GM23338 (cell line): ENCODE measurements at regions not wholly inside any gene's neighbourhood (a gene's known extent, or its start where the extent isn't known, plus 50 kb on each side); places are given as distances from the start of the nearest gene placed in this dataset.

Experiments
- ATAC-seq: fragments of 200-7000 bp; cut with Tn5 transposase; 3 replicates; pipeline ENCODE4 v1.9.1; 2020
- DNase-seq: peaks from one replicate; pipeline ENCODE4 v3.0.0-alpha.2; 2015; ENCODE audit warnings: low spot score
- H2AFZ ChIP-seq: fragments of 200-600 bp; sonication (generic); 2 replicates; pipeline ENCODE4 v1.8.0; 2016; ENCODE audit warnings: antibody characterized with exemption, mild to moderate bottlenecking, moderate library complexity
- H3F3A ChIP-seq: fragments of 200-600 bp; sonication (generic); replicated peaks from 2 replicates; pipeline ENCODE4 v1.8.0; 2017; ENCODE audit warnings: antibody characterized with exemption, mixed run types, low read depth
- H3K27ac ChIP-seq: fragments of 200-600 bp; sonication (generic); 2 replicates; pipeline ENCODE4 v1.6.1; 2016; ENCODE audit warnings: low read depth
- H3K27me3 ChIP-seq: fragments of 200-600 bp; sonication (generic); 2 replicates; pipeline ENCODE4 v1.8.0; 2016; ENCODE audit warnings: mild to moderate bottlenecking, mixed run types, moderate library complexity; ENCODE audit not compliant: insufficient read depth
- H3K36me3 ChIP-seq: fragments of 200-600 bp; sonication (generic); 2 replicates; pipeline ENCODE4 v1.8.0; 2016; ENCODE audit warnings: mild to moderate bottlenecking; ENCODE audit not compliant: insufficient read depth
- H3K4me1 ChIP-seq: fragments of 200-600 bp; sonication (generic); 2 replicates; pipeline ENCODE4 v1.8.0; 2016; ENCODE audit warnings: mild to moderate bottlenecking, moderate library complexity; ENCODE audit not compliant: insufficient read depth
- H3K4me2 ChIP-seq: fragments of 200-600 bp; sonication (generic); 2 replicates; pipeline ENCODE4 v1.7.1; 2017; ENCODE audit warnings: mixed run types
- H3K4me3 ChIP-seq: fragments of 200-600 bp; sonication (generic); 2 replicates; pipeline ENCODE4 v1.6.1; 2016; ENCODE audit warnings: mixed run types
- H3K79me2 ChIP-seq: fragments of 200-600 bp; sonication (generic); replicated peaks from 2 replicates; pipeline ENCODE4 v1.8.0; 2017; ENCODE audit warnings: mild to moderate bottlenecking; ENCODE audit not compliant: insufficient read depth
- H3K9me2 ChIP-seq: fragments of 200-600 bp; sonication (generic); 2 replicates; pipeline ENCODE4 v1.8.0; 2017; ENCODE audit not compliant: insufficient read depth
- H4K20me1 ChIP-seq: fragments of 200-600 bp; sonication (generic); replicated peaks from 2 replicates; pipeline ENCODE4 v1.8.0; 2017; ENCODE audit warnings: mild to moderate bottlenecking; ENCODE audit not compliant: insufficient read depth
- H3K27ac Mint-ChIP-seq: 2 replicates; pipeline ENCODE4 v1.8.0; 2020; ENCODE audit warnings: inconsistent platforms, mild to moderate bottlenecking, moderate library complexity, mixed read lengths
- H3K27me3 Mint-ChIP-seq: 3 replicates; pipeline ENCODE4 v1.8.0; 2022; ENCODE audit warnings: low read depth, mild to moderate bottlenecking, moderate library complexity, mixed read lengths, inconsistent platforms; ENCODE audit not compliant: insufficient read depth, poor library complexity
- H3K36me3 Mint-ChIP-seq: 3 replicates; pipeline ENCODE4 v1.8.0; 2021; ENCODE audit warnings: low read depth, mild to moderate bottlenecking, inconsistent platforms, moderate library complexity, mixed read lengths
- H3K4me1 Mint-ChIP-seq: 3 replicates; pipeline ENCODE4 v1.8.0; 2020; ENCODE audit warnings: mild to moderate bottlenecking, inconsistent platforms, mixed read lengths
- H3K4me3 Mint-ChIP-seq: 3 replicates; pipeline ENCODE4 v1.8.0; 2021; ENCODE audit warnings: moderate library complexity, mild to moderate bottlenecking, inconsistent platforms, mixed read lengths
- H3K9me3 Mint-ChIP-seq: 3 replicates; pipeline ENCODE4 v1.8.0; 2020; ENCODE audit warnings: moderate library complexity, mild to moderate bottlenecking, inconsistent platforms, mixed read lengths
- CREB1 ChIP-seq: fragments of 250-450 bp; sonication (Bioruptor Pico); IDR thresholded peaks from 2 replicates; pipeline ENCODE4 v1.5.0; 2020; ENCODE audit warnings: low read depth, mild to moderate bottlenecking, moderate library complexity
- ETS1 ChIP-seq: IDR thresholded peaks from 2 replicates; pipeline ENCODE4 v1.6.1; 2016; ENCODE audit warnings: antibody characterized with exemption
- EZH2 ChIP-seq: fragments of 200-600 bp; sonication (generic); IDR thresholded peaks from one replicate; pipeline ENCODE4 v1.8.0; 2017; ENCODE audit warnings: antibody characterized with exemption, mild to moderate bottlenecking, low read depth; ENCODE audit not compliant: unreplicated experiment
- EZH2phosphoT487 ChIP-seq: fragments of 200-600 bp; sonication (generic); IDR thresholded peaks from one replicate; pipeline ENCODE4 v1.8.1; 2018; ENCODE audit warnings: antibody characterized with exemption; ENCODE audit not compliant: unreplicated experiment
- NANOG ChIP-seq: IDR thresholded peaks from 2 replicates; pipeline ENCODE4 v1.6.1; 2016; ENCODE audit warnings: antibody characterized with exemption, borderline replicate concordance
- REST ChIP-seq: IDR thresholded peaks from one replicate; pipeline ENCODE4 v1.6.1; 2018; ENCODE audit warnings: antibody characterized with exemption; ENCODE audit not compliant: unreplicated experiment
- STAT1 ChIP-seq: IDR thresholded peaks from one replicate; pipeline ENCODE4 v1.6.1; 2016; ENCODE audit warnings: antibody characterized with exemption; ENCODE audit not compliant: unreplicated experiment
- ZNF331 ChIP-seq: fragments of 250-450 bp; sonication (Bioruptor Pico); IDR thresholded peaks from 2 replicates; pipeline ENCODE4 v1.5.0; 2020; ENCODE audit warnings: low read depth, mild to moderate bottlenecking, moderate library complexity
- TF ChIP-seq, protein P1 (sequence below), 2 experiments: fragments of 200-600 bp in 1 of 2; sonication (generic) in 1 of 2; conservative IDR thresholded peaks; 2 replicates each; pipeline versions ENCODE4 v1.5.1 to v1.6.1; 2016 to 2017; ENCODE audit warnings: antibody characterized with exemption in 2 of 2, low read depth in 2 of 2, mild to moderate bottlenecking in 2 of 2, moderate library complexity in 1 of 2

- TF ChIP-seq, protein P1, sequence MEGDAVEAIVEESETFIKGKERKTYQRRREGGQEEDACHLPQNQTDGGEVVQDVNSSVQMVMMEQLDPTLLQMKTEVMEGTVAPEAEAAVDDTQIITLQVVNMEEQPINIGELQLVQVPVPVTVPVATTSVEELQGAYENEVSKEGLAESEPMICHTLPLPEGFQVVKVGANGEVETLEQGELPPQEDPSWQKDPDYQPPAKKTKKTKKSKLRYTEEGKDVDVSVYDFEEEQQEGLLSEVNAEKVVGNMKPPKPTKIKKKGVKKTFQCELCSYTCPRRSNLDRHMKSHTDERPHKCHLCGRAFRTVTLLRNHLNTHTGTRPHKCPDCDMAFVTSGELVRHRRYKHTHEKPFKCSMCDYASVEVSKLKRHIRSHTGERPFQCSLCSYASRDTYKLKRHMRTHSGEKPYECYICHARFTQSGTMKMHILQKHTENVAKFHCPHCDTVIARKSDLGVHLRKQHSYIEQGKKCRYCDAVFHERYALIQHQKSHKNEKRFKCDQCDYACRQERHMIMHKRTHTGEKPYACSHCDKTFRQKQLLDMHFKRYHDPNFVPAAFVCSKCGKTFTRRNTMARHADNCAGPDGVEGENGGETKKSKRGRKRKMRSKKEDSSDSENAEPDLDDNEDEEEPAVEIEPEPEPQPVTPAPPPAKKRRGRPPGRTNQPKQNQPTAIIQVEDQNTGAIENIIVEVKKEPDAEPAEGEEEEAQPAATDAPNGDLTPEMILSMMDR (conservative IDR thresholded peaks at IDR 0.05; ENCODE audit: low read depth in 2 of 2), result no peak
- TF ChIP-seq ZNF331 (CRISPR knock-in tag), result no peak
- no peak for TF ChIP-seq REST
- no peak for TF ChIP-seq CREB1
- TF ChIP-seq EZH2, result no peak
- no peak for TF ChIP-seq STAT1
- TF ChIP-seq ETS1, result no peak
- no peak for TF ChIP-seq NANOG
- no peak for TF ChIP-seq EZH2phosphoT487
- no peak for ATAC-seq
- no peak overlapping the region for H3K4me2 ChIP-seq
- no peaks in the 10 kb centered on the region for H3K79me2 ChIP-seq
- DNase-seq, result no peak
- H3K36me3 ChIP-seq, result no peaks in the 10 kb centered on the region
- Mint-ChIP-seq H3K27me3 (peaks cover 41% of the 10 kb centered on the region), H3K27ac (no peak overlapping the region), H3K4me1 (peaks cover 6% of the 10 kb centered on the region; the same call in 1 of the 3 replicates), H3K36me3 (no peaks in the 10 kb centered on the region), H3K9me3 (no peaks in the 10 kb centered on the region), H3K4me3 (no peak overlapping the region)
- peaks cover 31% of the 10 kb centered on the region for H3K27me3 ChIP-seq
- H3F3A ChIP-seq, result no peaks in the 10 kb centered on the region
- no peaks in the 10 kb centered on the region for H3K9me2 ChIP-seq
- H3K27ac ChIP-seq, result no peak overlapping the region
- no peak overlapping the region for H2AFZ ChIP-seq
- no peaks in the 10 kb centered on the region for H4K20me1 ChIP-seq
- H3K4me1 ChIP-seq, result no peaks in the 10 kb centered on the region
- no peak overlapping the region for H3K4me3 ChIP-seq
Measured at GRCh38 chrX:69256291-69256565, 91.0 kb upstream of the PJA1 start.
